Smooth muscle cell (in vitro differentiated cells): ENCODE measurements at regions not wholly inside any gene's neighbourhood (a gene's known extent, or its start where the extent isn't known, plus 50 kb on each side); places are given as distances from the start of the nearest gene placed in this dataset.

Experiments used
- DNase-seq: peaks from one replicate; lab custom pipeline; 2025; ENCODE audit not compliant: unreplicated experiment; lab: John Stamatoyannopoulos, UW
- H2AFZ ChIP-seq: fragments of 200-600 bp; sonication (generic); 2 replicates; pipeline ENCODE4 v1.6.0; 2016; ENCODE audit warnings: antibody characterized with exemption, low read depth, mild to moderate bottlenecking
- H3F3A ChIP-seq: fragments of 200-600 bp; sonication (generic); 2 replicates; pipeline ENCODE4 v1.6.0; 2017; ENCODE audit warnings: antibody characterized with exemption, low read depth
- H3K27ac ChIP-seq: fragments of 200-600 bp; sonication (generic); 2 replicates; pipeline ENCODE4 v1.5.1; 2016; ENCODE audit warnings: low read depth, mild to moderate bottlenecking
- H3K27me3 ChIP-seq: fragments of 200-600 bp; sonication (generic); 2 replicates; pipeline ENCODE4 v1.6.1; 2016; ENCODE audit warnings: low read depth, mild to moderate bottlenecking
- H3K36me3 ChIP-seq: fragments of 200-600 bp; sonication (generic); 2 replicates; pipeline ENCODE4 v1.5.1; 2016; ENCODE audit warnings: low read depth
- H3K4me1 ChIP-seq: fragments of 200-600 bp; sonication (generic); 2 replicates; pipeline ENCODE4 v1.5.1; 2016; ENCODE audit warnings: low read depth
- H3K4me2 ChIP-seq: fragments of 200-600 bp; sonication (generic); 2 replicates; pipeline ENCODE4 v1.6.0; 2016; ENCODE audit warnings: mild to moderate bottlenecking
- H3K4me3 ChIP-seq: fragments of 200-600 bp; sonication (generic); 2 replicates; pipeline ENCODE4 v1.5.1; 2016; ENCODE audit warnings: mild to moderate bottlenecking
- H3K79me2 ChIP-seq: fragments of 200-600 bp; sonication (generic); 2 replicates; pipeline ENCODE4 v1.6.0; 2016; ENCODE audit warnings: low read depth, mild to moderate bottlenecking
- H3K9ac ChIP-seq: fragments of 200-600 bp; sonication (generic); 2 replicates; pipeline ENCODE4 v1.6.0; 2016; ENCODE audit warnings: low read depth
- H3K9me3 ChIP-seq: fragments of 200-600 bp; sonication (generic); replicated peaks from 2 replicates; pipeline ENCODE4 v1.5.1; 2016; ENCODE audit warnings: low read depth
- H4K20me1 ChIP-seq: fragments of 200-600 bp; sonication (generic); 2 replicates; pipeline ENCODE4 v1.6.0; 2016; ENCODE audit warnings: low read depth
- WGBS: methylation state at CpG from one replicate; pipeline ENCODE4 v1.1.7; 2016; ENCODE audit warnings: low lambda C conversion rate; 5-methylcytosine and 5-hydroxymethylcytosine counted together
- TF ChIP-seq, protein P1 (sequence below): fragments of 200-600 bp; sonication (generic); IDR thresholded peaks from 2 replicates; pipeline ENCODE4 v1.5.1; 2017; ENCODE audit warnings: borderline replicate concordance, mild to moderate bottlenecking, antibody characterized with exemption; ENCODE audit not compliant: insufficient read depth, poor library complexity, severe bottlenecking

DNA sequence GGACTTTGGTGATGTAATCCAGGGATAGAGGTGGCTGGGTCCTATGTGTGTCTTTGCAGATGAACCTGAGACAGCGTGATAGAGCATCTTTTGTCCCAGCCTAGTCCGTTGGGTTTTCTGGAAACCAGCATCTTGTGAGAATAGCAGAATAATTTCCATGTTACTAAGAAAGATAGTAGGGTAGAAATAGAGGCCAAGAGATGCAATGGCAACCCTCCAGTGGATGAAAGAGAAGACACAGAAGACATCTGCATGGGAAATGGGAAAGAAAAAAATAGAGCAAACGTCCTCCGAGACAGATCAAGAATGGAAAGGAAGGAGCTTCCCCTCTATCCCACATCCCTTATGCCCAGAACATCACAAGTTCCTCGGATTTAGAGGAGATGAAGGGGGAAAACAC lies 409.3 kb upstream of the TMEM132C start:
- Histone ChIP-seq H3K4me1 (no peaks in the 10 kb centered on the region), H2AFZ (no peak overlapping the region), H3F3A (no peaks in the 10 kb centered on the region), H3K79me2 (no peaks in the 10 kb centered on the region), H3K9ac (no peak overlapping the region), H3K4me3 (no peak overlapping the region), H3K27ac (no peak overlapping the region), H4K20me1 (no peaks in the 10 kb centered on the region), H3K4me2 (no peak overlapping the region), H3K36me3 (no peaks in the 10 kb centered on the region), H3K27me3 (no peaks in the 10 kb centered on the region), H3K9me3 (no peaks in the 10 kb centered on the region)
- TF ChIP-seq, protein P1, sequence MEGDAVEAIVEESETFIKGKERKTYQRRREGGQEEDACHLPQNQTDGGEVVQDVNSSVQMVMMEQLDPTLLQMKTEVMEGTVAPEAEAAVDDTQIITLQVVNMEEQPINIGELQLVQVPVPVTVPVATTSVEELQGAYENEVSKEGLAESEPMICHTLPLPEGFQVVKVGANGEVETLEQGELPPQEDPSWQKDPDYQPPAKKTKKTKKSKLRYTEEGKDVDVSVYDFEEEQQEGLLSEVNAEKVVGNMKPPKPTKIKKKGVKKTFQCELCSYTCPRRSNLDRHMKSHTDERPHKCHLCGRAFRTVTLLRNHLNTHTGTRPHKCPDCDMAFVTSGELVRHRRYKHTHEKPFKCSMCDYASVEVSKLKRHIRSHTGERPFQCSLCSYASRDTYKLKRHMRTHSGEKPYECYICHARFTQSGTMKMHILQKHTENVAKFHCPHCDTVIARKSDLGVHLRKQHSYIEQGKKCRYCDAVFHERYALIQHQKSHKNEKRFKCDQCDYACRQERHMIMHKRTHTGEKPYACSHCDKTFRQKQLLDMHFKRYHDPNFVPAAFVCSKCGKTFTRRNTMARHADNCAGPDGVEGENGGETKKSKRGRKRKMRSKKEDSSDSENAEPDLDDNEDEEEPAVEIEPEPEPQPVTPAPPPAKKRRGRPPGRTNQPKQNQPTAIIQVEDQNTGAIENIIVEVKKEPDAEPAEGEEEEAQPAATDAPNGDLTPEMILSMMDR: no peak
- WGBS: 91% methylated on average over 5 of the region's 5 CpGs
- DNase-seq: no peak

DNA sequence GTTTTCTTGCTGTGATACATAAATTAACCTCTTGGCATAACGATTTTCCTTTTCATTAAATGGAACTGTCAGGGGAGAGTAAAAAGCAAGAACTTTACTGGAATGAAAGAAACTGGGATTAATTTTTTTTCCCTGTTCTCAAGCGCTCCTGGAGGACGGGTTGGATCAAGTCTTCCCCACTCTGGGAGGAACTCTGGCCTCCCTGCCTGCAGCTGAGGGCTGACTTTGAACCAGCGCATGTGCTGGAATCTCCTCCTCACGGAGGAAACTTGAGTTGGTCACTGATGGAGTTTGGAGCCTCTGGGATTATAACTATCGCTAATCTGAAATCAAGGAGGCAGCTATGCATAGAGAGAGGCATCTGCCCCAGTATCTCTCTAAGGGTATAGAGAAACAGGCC lies 406.4 kb upstream of the TMEM132C start:
- WGBS: 90% methylated on average over 6 of the region's 6 CpGs

DNA sequence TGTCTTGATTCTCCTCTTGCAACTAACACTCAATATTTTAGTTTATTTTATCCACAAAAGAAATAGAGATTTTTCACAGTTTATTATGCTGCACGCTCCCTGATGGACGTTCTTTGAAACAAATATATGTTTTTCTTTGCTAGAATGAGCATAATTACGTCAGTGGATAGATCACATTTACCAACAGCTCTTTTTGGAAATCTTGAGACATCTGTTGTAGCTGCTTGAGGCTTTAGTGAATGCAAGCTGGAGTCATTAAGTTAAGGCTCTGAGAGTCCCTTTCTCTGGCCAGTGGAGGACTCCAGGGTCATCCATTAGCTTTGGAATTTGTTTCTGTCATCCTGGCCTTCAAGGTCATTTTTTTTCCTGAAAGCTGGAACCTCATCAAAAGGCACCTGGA lies 405.6 kb upstream of the TMEM132C start:
- 86% methylated on average over 3 of the region's 3 CpGs for WGBS
- Histone ChIP-seq H2AFZ (no peak overlapping the region), H3F3A (no peaks in the 10 kb centered on the region), H3K27ac (no peak overlapping the region), H3K4me1 (no peaks in the 10 kb centered on the region), H3K9ac (no peak overlapping the region), H3K4me3 (no peak overlapping the region), H3K27me3 (no peaks in the 10 kb centered on the region), H3K9me3 (no peaks in the 10 kb centered on the region), H3K36me3 (no peaks in the 10 kb centered on the region), H3K4me2 (no peak overlapping the region), H4K20me1 (no peaks in the 10 kb centered on the region), H3K79me2 (no peaks in the 10 kb centered on the region)
- DNase-seq: no peak
- TF ChIP-seq, protein P1: no peak

More for the DNA sequence above, 406.4 kb upstream of the TMEM132C start:
- TF ChIP-seq, protein P1: no peak
- Histone ChIP-seq H3K4me1 (no peaks in the 10 kb centered on the region), H3K27ac (no peak overlapping the region), H3K9me3 (no peaks in the 10 kb centered on the region), H3K4me3 (no peak overlapping the region), H2AFZ (no peak overlapping the region), H4K20me1 (no peaks in the 10 kb centered on the region), H3K79me2 (no peaks in the 10 kb centered on the region), H3K9ac (no peak overlapping the region), H3K36me3 (no peaks in the 10 kb centered on the region), H3K27me3 (no peaks in the 10 kb centered on the region), H3K4me2 (no peak overlapping the region), H3F3A (no peaks in the 10 kb centered on the region)
- DNase-seq: no peak

DNA sequence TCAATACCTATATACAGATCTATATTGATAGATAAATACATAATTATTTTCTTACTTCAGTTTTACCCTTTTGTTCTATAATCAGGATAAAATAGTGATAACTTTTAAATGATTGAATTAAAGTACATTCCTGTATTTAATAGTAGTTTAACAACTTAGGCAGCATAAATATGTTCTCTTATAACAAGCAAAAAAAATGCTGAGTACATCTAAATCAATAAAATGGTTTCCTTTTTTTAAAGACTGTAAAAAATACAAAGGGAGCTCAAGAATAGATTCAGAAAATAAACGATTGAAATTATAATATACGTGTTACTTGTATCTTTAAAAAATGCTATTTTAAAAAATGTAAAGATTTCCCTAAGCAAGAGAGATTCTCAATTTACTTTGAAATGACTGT lies 393.7 kb upstream of the TMEM132C start:
- Histone ChIP-seq H3K27ac (no peak overlapping the region), H2AFZ (no peak overlapping the region), H3K9me3 (no peaks in the 10 kb centered on the region), H3K27me3 (peaks cover 6% of the 10 kb centered on the region), H4K20me1 (no peaks in the 10 kb centered on the region), H3K9ac (no peak overlapping the region), H3K4me1 (no peaks in the 10 kb centered on the region), H3K4me2 (no peak overlapping the region), H3K79me2 (no peaks in the 10 kb centered on the region), H3K4me3 (no peak overlapping the region), H3F3A (no peaks in the 10 kb centered on the region), H3K36me3 (no peaks in the 10 kb centered on the region)
- TF ChIP-seq, protein P1: no peak
- no peak for DNase-seq
- WGBS: 92% methylated on average over 2 of the region's 2 CpGs
